SHP77 treated with DMSO at 0.1 percent for 48 hours (cell line): ENCODE measurements at regions not wholly inside any gene's neighbourhood (a gene's known extent, or its start where the extent isn't known, plus 50 kb on each side); places are given as distances from the start of the nearest gene placed in this dataset.

Experiments
- DNase-seq: peaks from one replicate; lab custom pipeline; 2025; lab: John Stamatoyannopoulos, UW

DNA sequence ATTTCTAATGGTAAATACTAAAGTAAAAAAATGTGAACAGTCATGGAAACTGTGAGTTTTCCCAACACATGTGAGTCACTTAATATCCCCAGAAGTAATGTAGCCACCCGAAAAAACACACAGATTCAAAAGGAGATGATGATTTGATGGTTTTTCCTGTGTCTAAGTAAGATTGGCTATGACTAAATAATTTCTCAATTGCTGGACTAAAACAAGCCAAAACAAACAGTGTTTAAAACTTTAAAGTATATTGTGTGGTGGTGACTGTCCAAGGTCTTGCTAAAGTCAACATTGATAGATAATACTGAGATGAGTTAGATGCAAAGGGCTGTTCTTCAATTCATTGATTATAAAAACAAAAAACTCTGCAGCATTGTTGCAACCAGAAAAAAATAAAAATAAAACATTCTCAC is 89.6 kb upstream of the SOX5 start:
- no peak for DNase-seq

DNA sequence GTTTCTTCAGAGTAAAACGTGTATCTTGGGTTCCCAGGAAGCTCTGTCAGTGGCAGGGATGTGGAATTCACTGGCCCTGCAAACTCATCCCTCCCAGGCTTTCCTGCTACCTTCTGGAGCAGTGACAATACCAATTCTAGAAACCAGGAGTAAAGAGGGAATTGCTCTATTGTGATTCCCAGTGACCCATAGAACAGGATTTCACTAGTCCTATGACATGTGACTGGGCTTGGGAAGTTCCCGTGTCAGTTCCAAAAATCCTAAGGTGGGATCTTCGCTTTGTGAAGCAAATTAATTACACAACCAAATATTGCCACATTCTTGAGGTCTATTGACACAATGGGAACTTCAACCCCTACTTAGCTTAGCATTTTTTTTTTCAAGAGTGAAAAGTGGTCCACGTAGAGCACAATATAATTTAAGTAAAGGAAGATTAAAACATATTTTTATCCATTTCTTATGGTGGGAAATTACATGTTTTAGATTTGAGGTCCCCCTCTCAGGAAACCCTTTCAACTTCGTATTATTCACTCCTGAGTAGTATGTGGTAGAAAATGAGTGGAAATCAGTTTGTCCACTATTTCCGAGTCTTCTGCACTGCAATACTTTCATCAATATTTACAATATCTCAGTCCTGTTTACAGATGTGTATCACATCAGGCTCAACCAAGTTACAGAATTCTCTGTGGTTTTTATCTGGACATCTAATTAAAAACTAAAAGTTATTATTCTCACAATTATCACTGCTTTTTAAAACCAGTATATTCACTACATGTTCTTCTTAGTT is 88.9 kb upstream of the SOX5 start:
- DNase-seq, result no peak

DNA sequence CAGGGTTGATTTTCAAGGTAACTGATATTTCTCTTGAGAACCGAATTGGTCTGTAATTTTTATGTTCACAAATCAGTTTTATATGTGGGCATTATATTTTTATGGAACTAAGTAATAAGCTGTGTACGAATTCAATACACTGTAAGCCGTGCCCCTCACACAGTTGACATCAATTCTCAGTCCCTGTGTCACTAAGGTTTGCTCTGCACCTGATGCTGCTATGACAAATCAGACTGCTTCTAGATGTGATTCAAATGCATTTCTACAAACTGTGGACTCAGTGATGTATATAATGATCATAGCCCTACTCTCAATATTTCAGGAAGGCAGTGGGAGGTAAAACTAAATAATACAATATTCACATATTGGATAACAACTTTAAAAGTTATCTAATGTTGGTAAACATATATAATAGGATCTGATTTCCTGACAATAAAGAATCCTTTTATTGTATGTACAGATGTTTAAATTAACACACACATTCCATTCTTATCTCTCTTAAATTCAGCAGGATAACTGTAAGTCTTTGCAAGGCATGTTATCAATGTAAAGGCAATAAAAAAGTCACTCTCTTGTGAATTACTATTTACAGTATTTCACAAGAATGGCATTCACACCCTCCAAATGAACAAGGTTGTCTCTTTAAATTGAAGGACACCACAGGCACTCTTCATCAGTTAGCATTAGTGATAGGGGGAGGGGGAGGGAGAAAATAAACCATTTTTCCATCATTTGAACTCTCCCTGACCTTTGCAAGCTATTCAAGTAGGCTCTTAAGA is 87.2 kb upstream of the SOX5 start:
- no peak for DNase-seq

DNA sequence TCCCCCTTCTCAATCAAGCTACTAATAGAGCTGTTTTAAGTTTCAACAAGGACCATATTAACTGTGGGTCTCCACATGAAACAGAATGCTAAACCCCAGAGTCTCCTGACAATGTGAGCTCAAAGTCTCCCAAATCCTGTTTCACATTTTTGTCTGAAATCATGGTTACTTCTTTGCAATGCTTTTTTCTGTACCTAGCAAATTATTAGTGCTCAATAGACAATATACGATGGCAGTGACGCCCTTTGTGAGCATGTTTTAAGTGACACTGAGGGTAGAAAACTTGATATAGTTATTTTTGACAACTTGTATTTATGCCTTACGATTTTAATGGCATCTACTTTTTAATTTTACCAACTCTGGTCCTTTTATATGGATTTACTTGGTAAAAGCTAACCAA is 85.4 kb upstream of the SOX5 start:
- no peak for DNase-seq

DNA sequence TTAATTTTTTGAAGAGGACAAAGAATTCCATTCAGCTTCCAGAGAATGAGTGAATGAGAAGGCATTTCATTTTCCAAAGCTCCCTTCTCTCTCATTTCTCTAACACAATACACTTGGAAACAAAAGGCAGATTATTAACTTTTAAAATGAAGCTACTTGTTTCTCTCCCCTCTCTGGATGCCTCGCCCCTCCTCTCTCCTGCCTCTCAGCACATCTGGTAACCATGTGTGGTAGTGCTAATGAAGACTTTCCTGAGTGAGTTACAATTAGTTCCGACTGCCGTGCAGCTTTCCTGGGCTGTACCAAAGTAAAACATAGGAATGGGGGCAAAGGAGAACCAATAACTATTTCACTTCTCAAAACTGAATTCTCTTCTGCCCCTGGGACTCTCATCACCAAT is 84.7 kb upstream of the SOX5 start:
- no peak for DNase-seq

DNA sequence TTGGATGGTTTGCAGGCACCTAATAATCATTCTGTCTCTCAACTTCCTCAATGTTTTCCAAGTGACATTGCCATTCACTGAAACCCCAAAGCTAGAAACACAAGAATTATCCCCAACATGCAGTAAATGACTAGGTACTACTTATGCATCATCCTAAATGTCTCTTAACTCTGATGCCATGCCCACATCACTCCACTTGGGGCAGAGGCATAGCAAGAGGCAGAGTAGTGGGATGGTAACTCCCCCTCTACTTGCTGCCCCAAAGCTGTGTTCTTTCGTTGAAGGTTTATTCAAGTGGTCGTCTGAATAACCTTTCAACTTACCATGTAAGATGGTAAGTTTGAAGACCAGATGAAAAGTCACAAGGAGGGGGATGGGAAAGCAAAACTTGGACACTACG is 77.9 kb upstream of the SOX5 start:
- no peak for DNase-seq

DNA sequence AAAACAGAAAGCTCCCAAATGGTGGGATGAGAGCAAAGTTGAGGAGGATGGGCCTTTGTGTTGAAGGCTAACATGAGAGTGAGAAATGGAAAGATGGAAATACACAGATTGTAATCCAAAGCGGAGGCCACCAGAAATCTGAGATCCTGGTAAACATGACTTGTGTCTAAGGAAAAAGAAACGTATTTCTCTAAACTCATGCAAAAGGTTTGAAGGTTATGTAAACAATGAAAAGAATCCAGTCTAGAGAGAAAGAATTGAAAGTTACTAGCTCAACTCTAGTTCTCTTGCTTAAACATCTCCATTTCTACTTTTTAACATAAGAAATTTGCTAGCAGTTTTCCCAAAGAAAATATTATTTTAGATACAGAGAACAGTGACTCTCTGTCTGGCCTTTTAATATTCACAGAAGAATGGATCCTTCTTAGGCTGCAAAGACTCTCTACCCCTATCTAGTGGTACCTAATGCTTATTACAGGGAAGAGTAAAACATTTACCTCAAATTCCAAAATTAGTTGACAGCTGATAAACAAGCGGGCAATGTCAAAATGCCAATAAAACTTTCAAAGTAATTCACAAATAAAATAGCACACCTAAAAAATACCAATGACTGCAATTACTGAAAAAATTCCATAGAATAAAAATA is 75.8 kb upstream of the SOX5 start:
- no peak for DNase-seq

DNA sequence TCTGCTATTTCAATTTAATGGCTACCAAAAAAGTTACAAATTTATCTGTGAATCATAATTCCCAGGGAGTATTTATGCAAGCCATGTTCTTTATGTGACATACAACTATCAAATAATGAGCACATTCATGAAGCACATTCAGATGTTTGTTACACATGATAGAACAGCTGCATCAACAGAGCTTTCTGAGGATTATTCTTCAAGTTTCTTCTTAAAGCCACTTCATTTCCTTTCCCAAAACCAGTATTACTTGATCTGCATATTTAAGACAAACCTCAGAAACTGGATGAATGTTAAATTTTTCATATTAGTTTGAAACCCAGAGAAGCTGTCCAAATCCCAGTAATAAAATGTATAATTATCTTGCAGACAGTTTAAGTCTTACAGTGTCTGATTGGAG is 73.6 kb upstream of the SOX5 start:
- no peak for DNase-seq

DNA sequence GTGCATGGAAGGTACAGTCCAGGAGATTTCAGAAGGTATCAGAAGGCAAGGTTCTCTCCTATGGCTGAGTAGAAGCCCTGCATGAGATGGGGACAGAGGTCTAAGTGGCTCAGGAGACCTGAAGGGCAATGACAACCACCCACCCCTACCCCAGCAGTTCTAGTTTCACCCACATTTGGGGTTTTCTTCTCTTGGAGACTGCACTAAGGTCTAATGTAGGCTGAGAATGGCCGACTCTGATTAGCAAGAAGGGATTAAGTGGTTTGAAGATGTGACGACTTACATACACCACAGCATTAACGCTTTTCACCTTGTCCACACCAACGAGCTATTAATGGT is 71.7 kb upstream of the SOX5 start:
- no peak for DNase-seq

DNA sequence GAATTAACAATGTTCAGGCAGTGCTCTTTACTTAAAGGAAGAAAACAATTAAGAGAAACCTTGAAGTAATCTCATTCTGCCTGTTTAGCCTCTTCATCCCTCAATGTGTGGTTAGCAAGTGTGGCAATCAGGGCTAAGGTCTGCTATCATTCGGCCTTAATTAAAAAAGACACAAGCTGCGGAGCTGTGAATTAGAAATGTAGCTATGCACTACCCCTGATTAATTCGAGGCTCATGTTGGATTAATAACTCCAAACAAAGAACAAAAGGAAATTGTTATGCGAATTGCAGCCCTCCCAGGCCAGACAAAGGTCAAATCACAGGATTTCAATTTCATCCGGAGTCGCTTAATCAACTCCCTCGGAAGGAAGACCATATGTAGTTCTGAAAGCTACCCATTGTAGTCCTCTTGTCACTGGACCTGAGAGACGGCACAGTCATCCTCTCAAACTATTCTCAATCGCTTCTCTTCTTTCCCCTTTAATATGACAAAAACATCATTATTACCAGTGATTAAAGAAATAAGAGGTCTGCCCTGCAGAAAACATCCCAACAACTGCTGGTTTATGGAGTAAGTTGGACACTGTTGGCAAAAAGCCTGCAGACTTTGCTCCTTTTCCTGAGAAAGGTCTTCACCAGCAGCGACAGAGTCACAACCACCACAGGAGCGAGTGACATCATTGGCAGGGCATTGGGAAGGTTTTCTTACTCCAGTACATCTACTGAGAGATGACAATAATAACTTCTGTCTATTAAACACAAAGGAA is 71.1 kb upstream of the SOX5 start:
- no peak for DNase-seq

DNA sequence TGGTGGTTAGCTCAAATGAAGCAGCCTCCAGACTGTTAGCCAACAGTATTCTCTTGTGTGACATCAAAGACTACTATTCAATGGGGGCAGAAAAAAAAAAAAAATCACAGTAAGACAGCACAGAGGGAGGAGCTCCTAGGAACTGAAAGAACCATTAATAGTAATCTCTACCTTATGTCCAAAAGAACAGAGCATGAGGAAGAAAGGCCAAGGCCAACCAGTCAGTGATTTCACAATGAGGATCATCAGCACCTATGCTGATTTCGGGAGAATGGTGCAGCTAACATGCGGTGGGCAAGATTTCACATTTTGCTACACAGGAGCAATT is 66.3 kb upstream of the SOX5 start:
- DNase-seq, result no peak

DNA sequence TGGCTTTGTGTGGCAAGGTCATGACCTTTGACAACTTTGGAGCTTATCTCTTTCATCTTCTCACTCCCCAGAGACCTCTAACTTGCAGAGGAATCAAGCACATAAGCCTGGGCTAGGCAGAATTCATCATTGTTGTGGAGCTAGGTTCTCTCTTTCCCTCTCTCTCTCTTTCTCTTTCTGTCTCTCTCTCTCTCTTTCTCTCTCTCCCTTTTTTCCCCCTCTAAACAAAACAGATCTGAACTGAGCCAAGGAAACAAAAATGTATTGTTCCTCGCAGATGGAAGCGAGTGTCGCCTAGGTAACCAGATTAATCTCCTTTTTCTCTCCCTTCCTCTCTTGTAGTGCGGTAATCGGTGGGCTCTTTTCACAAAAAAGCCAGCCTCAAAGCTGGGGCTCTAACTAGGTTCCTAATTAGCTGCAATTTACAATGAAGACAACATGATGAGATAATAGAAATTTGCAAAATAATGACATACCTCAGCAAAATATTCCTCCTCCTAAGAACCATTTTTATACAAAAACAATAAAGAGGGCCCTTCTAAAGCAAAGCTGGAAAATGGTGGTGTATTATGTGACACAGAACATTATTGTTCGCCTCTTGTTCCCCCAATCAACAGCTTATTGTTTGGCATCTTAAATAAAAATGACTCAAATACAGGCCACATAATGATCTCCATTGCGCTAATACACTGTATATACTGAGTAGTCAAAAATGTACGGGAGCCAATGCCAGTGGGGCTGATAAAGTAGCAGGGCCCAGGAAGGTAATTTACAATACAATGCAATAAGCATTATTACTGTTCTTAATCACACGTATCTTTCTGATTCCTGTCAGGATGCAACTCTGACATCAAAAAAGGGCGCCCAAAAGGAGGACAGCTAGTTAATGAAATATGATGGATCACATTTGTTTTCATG is 65.7 kb upstream of the SOX5 start:
- no peak for DNase-seq

DNA sequence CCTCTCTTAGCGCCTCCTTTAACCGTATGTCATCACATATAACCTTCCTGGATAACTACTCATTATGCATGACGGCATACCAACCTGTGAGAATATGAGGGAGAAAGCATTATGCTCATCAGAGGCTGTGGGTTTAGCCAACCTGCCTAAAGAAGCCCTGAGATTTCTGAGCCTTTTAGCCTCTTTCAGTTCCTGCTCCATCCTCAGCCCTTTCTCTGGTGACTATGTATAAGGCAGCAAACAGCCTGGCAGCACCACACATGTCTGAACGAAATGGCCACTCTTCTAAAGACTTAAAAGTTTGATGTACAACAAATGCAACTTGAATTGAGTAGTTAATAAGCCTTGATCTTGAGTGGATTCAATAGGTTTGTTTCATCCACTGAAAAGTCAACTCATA is 64.8 kb upstream of the SOX5 start:
- DNase-seq, result no peak

DNA sequence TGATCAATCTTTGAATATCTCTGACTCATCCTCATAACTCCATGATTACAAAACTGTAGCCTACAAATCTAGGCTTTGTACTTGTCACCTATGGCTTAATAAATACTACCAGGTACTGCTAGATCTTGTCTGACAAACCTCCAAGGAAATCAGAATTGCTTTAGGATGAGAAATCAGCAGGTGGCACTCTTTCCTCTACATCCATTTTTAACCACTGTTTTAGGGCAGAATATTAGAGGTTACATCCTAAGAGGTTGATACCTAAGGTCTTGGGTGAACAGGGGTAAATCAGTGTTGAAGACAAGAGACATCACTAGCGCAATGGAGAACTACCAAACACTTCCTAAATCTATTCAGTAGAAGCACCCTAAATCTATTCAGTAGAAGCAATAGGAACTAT is 63.1 kb upstream of the SOX5 start:
- DNase-seq, result no peak

DNA sequence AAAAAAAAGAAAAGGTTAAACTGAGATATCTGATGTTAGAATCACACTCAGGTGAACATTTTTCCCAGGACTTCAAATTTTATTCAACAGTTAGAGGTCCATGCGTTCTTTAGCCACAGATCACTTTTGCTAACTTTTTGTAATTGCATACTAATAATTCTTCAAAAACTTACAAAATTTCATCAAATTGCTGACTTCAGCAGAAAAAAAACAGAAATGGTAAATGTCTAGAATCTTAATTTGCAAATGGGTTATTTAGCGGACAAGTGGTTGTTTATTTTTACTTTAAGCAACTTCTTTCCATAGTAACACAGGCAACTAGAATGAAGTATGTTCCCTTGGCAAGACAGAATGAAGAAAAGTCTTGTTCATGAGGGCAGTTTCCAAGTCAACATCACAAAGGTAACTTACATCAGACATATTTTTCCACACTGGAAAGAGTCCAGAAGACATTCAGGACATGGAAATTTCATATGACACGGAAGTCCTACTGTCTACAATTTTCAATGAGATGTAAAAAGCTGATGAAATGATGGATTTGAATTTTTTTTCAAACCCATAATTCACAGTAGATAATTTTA is 62.5 kb upstream of the SOX5 start:
- no peak for DNase-seq

DNA sequence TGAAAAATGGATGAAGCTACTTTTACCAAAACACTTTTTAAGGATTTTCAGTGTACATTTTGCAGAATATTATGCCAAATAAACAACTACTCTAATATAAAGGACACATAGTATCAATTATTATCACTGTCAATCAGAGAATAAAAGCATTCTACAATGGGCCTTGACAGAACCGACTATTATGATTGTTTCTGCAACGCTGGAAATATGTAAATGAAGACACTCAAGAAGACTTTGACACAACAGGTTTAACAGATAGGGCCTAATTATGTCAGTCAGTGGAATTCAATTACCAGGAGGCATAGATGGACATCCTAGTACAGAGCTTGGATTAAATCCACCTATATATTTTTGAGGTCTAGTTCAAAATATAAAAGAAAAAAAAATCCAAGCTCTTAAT is 58.7 kb upstream of the SOX5 start:
- no peak for DNase-seq
